ENCODE measurements at regions not wholly inside any gene's neighbourhood (a gene's known extent, or its start where the extent isn't known, plus 50 kb on each side); places are given as distances from the start of the nearest gene placed in this dataset.

DNA sequence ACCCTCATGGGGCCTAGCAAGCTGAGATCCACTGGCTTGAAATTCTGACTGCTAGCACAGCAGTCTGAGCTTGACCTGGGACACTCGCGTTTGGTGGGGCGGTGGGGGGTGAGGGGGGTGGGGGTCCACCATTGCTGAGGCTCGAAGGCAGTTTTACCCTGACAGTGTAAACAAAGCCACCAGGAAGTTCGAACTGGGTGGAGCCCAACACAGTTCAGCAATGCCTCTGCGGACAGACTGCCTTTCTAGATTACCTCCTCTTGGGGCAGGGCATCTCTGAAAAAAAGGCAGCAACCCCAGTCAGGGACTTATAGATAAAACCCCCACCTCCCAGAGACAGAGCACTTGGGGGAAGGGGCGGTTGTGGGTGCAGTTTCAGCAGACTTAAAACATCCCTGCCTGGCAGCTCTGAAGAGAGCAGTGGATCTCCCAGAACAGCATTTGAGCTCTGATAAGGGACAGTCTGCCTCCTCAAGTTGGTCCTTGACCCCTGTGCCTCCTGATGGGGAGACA is 149.7 kb upstream of the TANK start:
- TF ChIP-seq TAF1 (IDR thresholded peaks at IDR 0.05; ENCODE audit: low read depth): no peak
- TF ChIP-seq, protein P1, sequence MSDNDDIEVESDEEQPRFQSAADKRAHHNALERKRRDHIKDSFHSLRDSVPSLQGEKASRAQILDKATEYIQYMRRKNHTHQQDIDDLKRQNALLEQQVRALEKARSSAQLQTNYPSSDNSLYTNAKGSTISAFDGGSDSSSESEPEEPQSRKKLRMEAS (IDR thresholded peaks at IDR 0.05): no peak
- TF ChIP-seq YY1 (IDR thresholded peaks at IDR 0.05; ENCODE audit: low read depth): no peak
- TF ChIP-seq EP300 (IDR thresholded peaks at IDR 0.05; ENCODE audit: borderline replicate concordance): no peak
- no peak for TF ChIP-seq TCF12 (IDR thresholded peaks at IDR 0.05; ENCODE audit: low read depth)
- TF ChIP-seq FOXM1 (IDR thresholded peaks at IDR 0.05; ENCODE audit: borderline replicate concordance, low read depth): no peak
- TF ChIP-seq CREB1 (IDR thresholded peaks at IDR 0.05; ENCODE audit: low read depth): no peak
- TF ChIP-seq TEAD4 (IDR thresholded peaks at IDR 0.05): no peak
- no peak for TF ChIP-seq RAD21 (IDR thresholded peaks at IDR 0.05; ENCODE audit: low read depth)
- TF ChIP-seq ZBTB7A (IDR thresholded peaks at IDR 0.05; ENCODE audit: low read depth): no peak
- TF ChIP-seq USF1 (IDR thresholded peaks at IDR 0.05): no peak
- no peak for TF ChIP-seq CEBPB (IDR thresholded peaks at IDR 0.05)
- no peak for TF ChIP-seq REST (IDR thresholded peaks at IDR 0.05; ENCODE audit: low read depth)

Measured in Ishikawa (cell line).